HCT116 (cell line): ENCODE measurements at regions not wholly inside any gene's neighbourhood (a gene's known extent, or its start where the extent isn't known, plus 50 kb on each side); places are given as distances from the start of the nearest gene placed in this dataset.

Experiments
- ATAC-seq: fragments of 200-7000 bp; cut with Tn5 transposase; 2 replicates; pipeline ENCODE4 v1.9.1; 2020; ENCODE audit warnings: mild to moderate bottlenecking, moderate library complexity
- BruUV-seq: library from RNA; stranded (reverse); fragments of 400-500 nt; replicated peaks from 2 replicates; lab custom pipeline; 2021; lab: Mats Ljungman, UMichigan
- CTCF ChIA-PET: fragments of 300-600 bp; sonication (Branson Sonifier 250); formaldehyde crosslinking; loops from one replicate; lab custom pipeline; 2021; ENCODE audit warnings: antibody characterized with exemption; lab: Charles Lee
- POLR2A ChIA-PET: fragments of 300-600, 350-600 bp; sonication (Branson Sonifier 250); formaldehyde crosslinking; loops from one replicate; lab custom pipeline; 2021; ENCODE audit warnings: antibody characterized with exemption; lab: Charles Lee
- RAD21 ChIA-PET, 2 experiments: fragments of 300-600 bp; sonication (Branson Sonifier 250); formaldehyde crosslinking; loops; one replicate each; lab custom pipeline; 2023; ENCODE audit warnings: low total read pairs in 2 of 2; ENCODE audit not compliant: uncharacterized antibody in 2 of 2, unreplicated experiment in 2 of 2, low non-redundant PET in 1 of 2; lab: Charles Lee
- DNase-seq: peaks from one replicate; pipeline ENCODE4 v3.0.0-alpha.2; 2010; ENCODE audit warnings: low read depth, low spot score
- H2AFZ ChIP-seq: fragments of 200-600 bp; shearing (Covaris generic), sonication (generic); 2 replicates; pipeline ENCODE4 v1.6.1; 2017; ENCODE audit warnings: low read depth, mixed run types, mixed read lengths, antibody characterized with exemption, low read length; ENCODE audit not compliant: poor library complexity, severe bottlenecking
- H3K27ac ChIP-seq: 2 replicates; pipeline ENCODE4 v1.5.1; 2012; ENCODE audit warnings: low read depth, low read length
- H3K27me3 ChIP-seq: fragments of 200-600 bp; sonication (generic); 2 replicates; pipeline ENCODE4 v1.6.1; 2016; ENCODE audit warnings: mixed run types, low read length, mixed read lengths; ENCODE audit not compliant: insufficient read depth
- H3K36me3 ChIP-seq, 2 experiments: fragments of 200-500 bp in 1 of 2; fragments of 200-600 bp in 1 of 2; sonication (Bioruptor generic) in 1 of 2; sonication (generic) in 1 of 2; 2 replicates each; pipeline versions ENCODE4 v1.5.1 to v1.6.1; 2014 to 2016; ENCODE audit warnings: low read length in 2 of 2, inconsistent platforms in 1 of 2, mixed read lengths in 1 of 2, mixed run types in 1 of 2; ENCODE audit not compliant: insufficient read depth in 2 of 2, control insufficient read depth in 1 of 2
- H3K4me1 ChIP-seq, 2 experiments: fragments of 200-600 bp in 1 of 2; sonication (generic) in 1 of 2; 2 replicates each; pipeline versions ENCODE4 v1.5.1 to v1.6.1; 2012 to 2017; ENCODE audit warnings: low read length in 2 of 2, inconsistent platforms in 1 of 2, mild to moderate bottlenecking in 1 of 2, mixed read lengths in 1 of 2, mixed run types in 1 of 2, moderate library complexity in 1 of 2; ENCODE audit not compliant: insufficient read depth in 2 of 2, control insufficient read depth in 1 of 2
- H3K4me2 ChIP-seq: fragments of 200-600 bp; sonication (generic); 2 replicates; pipeline ENCODE4 v1.6.1; 2017; ENCODE audit warnings: mixed run types, low read length, mixed read lengths
- H3K4me3 ChIP-seq, 2 experiments: fragments of 200-600 bp in 1 of 2; sonication (generic) in 1 of 2; replicated peaks in 1 of 2; 2 replicates each; pipeline ENCODE4 v1.5.1; 2011 to 2016; ENCODE audit warnings: low read length in 2 of 2, control low read depth in 1 of 2, low read depth in 1 of 2, mild to moderate bottlenecking in 1 of 2, mixed read lengths in 1 of 2, mixed run types in 1 of 2
- H3K79me2 ChIP-seq: fragments of 200-600 bp; sonication (generic); 2 replicates; pipeline ENCODE4 v1.6.1; 2017; ENCODE audit warnings: mild to moderate bottlenecking, mixed run types, low read length, moderate library complexity, mixed read lengths; ENCODE audit not compliant: insufficient read depth
- H3K9ac ChIP-seq: fragments of 200-600 bp; sonication (generic); 2 replicates; pipeline ENCODE4 v1.6.1; 2016; ENCODE audit warnings: low read length, mixed read lengths
- H3K9me2 ChIP-seq: fragments of 200-600 bp; sonication (generic), shearing (Covaris generic); 2 replicates; pipeline ENCODE4 v1.6.1; 2017; ENCODE audit warnings: mixed run types, mild to moderate bottlenecking, moderate library complexity; ENCODE audit not compliant: insufficient read depth
- H3K9me3 ChIP-seq, 2 experiments: fragments of 200-500 bp in 1 of 2; fragments of 200-600 bp in 1 of 2; sonication (Bioruptor generic) in 1 of 2; sonication (generic) in 1 of 2; 2 replicates each; pipeline ENCODE4 v1.6.1; 2014 to 2017; ENCODE audit warnings: low read length in 2 of 2, mixed read lengths in 2 of 2, inconsistent platforms in 1 of 2, low read depth in 1 of 2, mild to moderate bottlenecking in 1 of 2, mixed run types in 1 of 2, moderate library complexity in 1 of 2; ENCODE audit not compliant: control insufficient read depth in 1 of 2, insufficient read depth in 1 of 2
- H4K20me1 ChIP-seq: fragments of 200-600 bp; sonication (generic), shearing (Covaris generic); 2 replicates; pipeline ENCODE4 v1.6.1; 2017; ENCODE audit warnings: mixed run types, mild to moderate bottlenecking, moderate library complexity; ENCODE audit not compliant: insufficient read depth
- CBX3 ChIP-seq: IDR thresholded peaks from 2 replicates; pipeline ENCODE4 v1.6.1; 2012; ENCODE audit warnings: low read depth
- CEBPB ChIP-seq: IDR thresholded peaks from 2 replicates; pipeline ENCODE4 v1.6.1; 2012; ENCODE audit warnings: low read depth
- EGR1 ChIP-seq: IDR thresholded peaks from 2 replicates; pipeline ENCODE4 v1.6.1; 2012; ENCODE audit warnings: low read depth
- EZH2phosphoT487 ChIP-seq: fragments of 200-600 bp; IDR thresholded peaks from 2 replicates; pipeline ENCODE4 v1.6.1; 2018; ENCODE audit warnings: antibody characterized with exemption, borderline replicate concordance
- FOSL1 ChIP-seq: IDR thresholded peaks from 2 replicates; pipeline ENCODE4 v1.6.1; 2012; ENCODE audit warnings: low read depth
- POLR2AphosphoS5 ChIP-seq: IDR thresholded peaks from 2 replicates; pipeline ENCODE4 v1.6.1; 2011; ENCODE audit warnings: mild to moderate bottlenecking, low read depth, low read length, moderate library complexity
- RAD21 ChIP-seq: IDR thresholded peaks from 2 replicates; pipeline ENCODE4 v1.6.1; 2012; ENCODE audit warnings: low read depth, mild to moderate bottlenecking
- SIN3A ChIP-seq: IDR thresholded peaks from 2 replicates; pipeline ENCODE4 v1.6.1; 2012; ENCODE audit warnings: low read depth
- YY1 ChIP-seq: IDR thresholded peaks from 2 replicates; pipeline ENCODE4 v1.6.1; 2011; ENCODE audit warnings: low read length, low read depth, moderate library complexity, mild to moderate bottlenecking; ENCODE audit not compliant: insufficient replicate concordance; ENCODE audit errors: extremely low read depth
- ZFX ChIP-seq: fragments of 450-650 bp; IDR thresholded peaks from 2 replicates; pipeline ENCODE4 v1.6.1; 2017
- ZNF274 ChIP-seq: fragments of 200-500 bp; sonication (Bioruptor generic); IDR thresholded peaks from 2 replicates; pipeline ENCODE4 v1.6.1; 2014; ENCODE audit warnings: mild to moderate bottlenecking, low read depth, low read length, inconsistent platforms
- intact Hi-C: fragments of 100-400 bp; cut with micrococcal nuclease; formaldehyde crosslinking; loops from 2 replicates; pipeline ENCODE4 v1.10.0; 2022
- TF ChIP-seq, protein P1 (sequence below): IDR thresholded peaks from 2 replicates; pipeline ENCODE4 v1.6.1; 2012
- TF ChIP-seq, protein P2 (sequence below), 3 experiments: fragments of 200-600 bp in 1 of 3; sonication (generic) in 1 of 3; IDR thresholded peaks in 2 of 3; conservative IDR thresholded peaks in 1 of 3; 2 replicates each; pipeline ENCODE4 v1.5.1; 2012 to 2017; ENCODE audit warnings: low read depth in 2 of 3, low read length in 2 of 3, antibody characterized with exemption in 1 of 3, borderline replicate concordance in 1 of 3, control low read depth in 1 of 3, mild to moderate bottlenecking in 1 of 3, mixed read lengths in 1 of 3, mixed run types in 1 of 3, moderate library complexity in 1 of 3; ENCODE audit not compliant: insufficient read depth in 1 of 3
- TF ChIP-seq, protein P3 (sequence below): IDR thresholded peaks from 2 replicates; pipeline ENCODE4 v1.6.1; 2011; ENCODE audit warnings: mild to moderate bottlenecking, low read length, moderate library complexity; ENCODE audit not compliant: insufficient replicate concordance; ENCODE audit errors: extremely low read depth

- H3K9me2 ChIP-seq, result no peaks in the 10 kb centered on the region
- no peaks in the 10 kb centered on the region for H3K79me2 ChIP-seq
- TF ChIP-seq, protein P1, sequence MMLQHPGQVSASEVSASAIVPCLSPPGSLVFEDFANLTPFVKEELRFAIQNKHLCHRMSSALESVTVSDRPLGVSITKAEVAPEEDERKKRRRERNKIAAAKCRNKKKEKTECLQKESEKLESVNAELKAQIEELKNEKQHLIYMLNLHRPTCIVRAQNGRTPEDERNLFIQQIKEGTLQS, result no peak
- TF ChIP-seq POLR2AphosphoS5, result no peak
- ATAC-seq, result no peak
- intact Hi-C loops, result no loop called here
- no peak overlapping the region for H3K27ac ChIP-seq
- no peak overlapping the region for H3K9ac ChIP-seq
- no peaks in the 10 kb centered on the region for H3K4me1 ChIP-seq
- no TSS peak for BruUV-seq
- H3K9me3 ChIP-seq, result no peaks in the 10 kb centered on the region
- H3K4me3 ChIP-seq, result no peak overlapping the region
- no peak overlapping the region for H2AFZ ChIP-seq
- H4K20me1 ChIP-seq, result no peaks in the 10 kb centered on the region
- no peak for DNase-seq
- POLR2A ChIA-PET, result no interaction called here
- no peaks in the 10 kb centered on the region for H3K36me3 ChIP-seq
- CTCF ChIA-PET, result no interaction called here
- no peaks in the 10 kb centered on the region for H3K27me3 ChIP-seq
- RAD21 ChIA-PET, result no interaction called here
- no peak overlapping the region for H3K4me2 ChIP-seq
Observed at GRCh38 chr5:98144116-98144515, 629.3 kb upstream of the RGMB start.

- Histone ChIP-seq H3K9me2 (no peaks in the 10 kb centered on the region), H3K27ac (no peak overlapping the region), H4K20me1 (no peaks in the 10 kb centered on the region), H3K9me3 (no peaks in the 10 kb centered on the region), H3K9ac (no peak overlapping the region), H3K4me1 (no peaks in the 10 kb centered on the region), H3K27me3 (no peaks in the 10 kb centered on the region), H3K4me3 (no peak overlapping the region), H3K36me3 (no peaks in the 10 kb centered on the region), H2AFZ (no peak overlapping the region), H3K79me2 (no peaks in the 10 kb centered on the region), H3K4me2 (no peak overlapping the region)
- ATAC-seq, result no peak
- no peak for DNase-seq
- no TSS peak for BruUV-seq
- ChIA-PET CTCF (no interaction called here), POLR2A (no interaction called here), RAD21 (no interaction called here)
- intact Hi-C loops, result no loop called here
- TF ChIP-seq POLR2AphosphoS5 (no peak), YY1 (no peak), RAD21 (no peak), ZNF274 (no peak), ZFX (no peak), FOSL1 (no peak), SIN3A (no peak), EZH2phosphoT487 (no peak), CEBPB (no peak), CBX3 (no peak), EGR1 (no peak)
- TF ChIP-seq, protein P2, sequence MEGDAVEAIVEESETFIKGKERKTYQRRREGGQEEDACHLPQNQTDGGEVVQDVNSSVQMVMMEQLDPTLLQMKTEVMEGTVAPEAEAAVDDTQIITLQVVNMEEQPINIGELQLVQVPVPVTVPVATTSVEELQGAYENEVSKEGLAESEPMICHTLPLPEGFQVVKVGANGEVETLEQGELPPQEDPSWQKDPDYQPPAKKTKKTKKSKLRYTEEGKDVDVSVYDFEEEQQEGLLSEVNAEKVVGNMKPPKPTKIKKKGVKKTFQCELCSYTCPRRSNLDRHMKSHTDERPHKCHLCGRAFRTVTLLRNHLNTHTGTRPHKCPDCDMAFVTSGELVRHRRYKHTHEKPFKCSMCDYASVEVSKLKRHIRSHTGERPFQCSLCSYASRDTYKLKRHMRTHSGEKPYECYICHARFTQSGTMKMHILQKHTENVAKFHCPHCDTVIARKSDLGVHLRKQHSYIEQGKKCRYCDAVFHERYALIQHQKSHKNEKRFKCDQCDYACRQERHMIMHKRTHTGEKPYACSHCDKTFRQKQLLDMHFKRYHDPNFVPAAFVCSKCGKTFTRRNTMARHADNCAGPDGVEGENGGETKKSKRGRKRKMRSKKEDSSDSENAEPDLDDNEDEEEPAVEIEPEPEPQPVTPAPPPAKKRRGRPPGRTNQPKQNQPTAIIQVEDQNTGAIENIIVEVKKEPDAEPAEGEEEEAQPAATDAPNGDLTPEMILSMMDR (IDR thresholded peaks at IDR 0.05 in 2 of 3, conservative IDR thresholded peaks at IDR 0.05 in 1 of 3; ENCODE audit: borderline replicate concordance in 1 of 3, insufficient read depth in 1 of 3, low read depth in 2 of 3, low read length in 2 of 3), result no peak
- TF ChIP-seq, protein P3, sequence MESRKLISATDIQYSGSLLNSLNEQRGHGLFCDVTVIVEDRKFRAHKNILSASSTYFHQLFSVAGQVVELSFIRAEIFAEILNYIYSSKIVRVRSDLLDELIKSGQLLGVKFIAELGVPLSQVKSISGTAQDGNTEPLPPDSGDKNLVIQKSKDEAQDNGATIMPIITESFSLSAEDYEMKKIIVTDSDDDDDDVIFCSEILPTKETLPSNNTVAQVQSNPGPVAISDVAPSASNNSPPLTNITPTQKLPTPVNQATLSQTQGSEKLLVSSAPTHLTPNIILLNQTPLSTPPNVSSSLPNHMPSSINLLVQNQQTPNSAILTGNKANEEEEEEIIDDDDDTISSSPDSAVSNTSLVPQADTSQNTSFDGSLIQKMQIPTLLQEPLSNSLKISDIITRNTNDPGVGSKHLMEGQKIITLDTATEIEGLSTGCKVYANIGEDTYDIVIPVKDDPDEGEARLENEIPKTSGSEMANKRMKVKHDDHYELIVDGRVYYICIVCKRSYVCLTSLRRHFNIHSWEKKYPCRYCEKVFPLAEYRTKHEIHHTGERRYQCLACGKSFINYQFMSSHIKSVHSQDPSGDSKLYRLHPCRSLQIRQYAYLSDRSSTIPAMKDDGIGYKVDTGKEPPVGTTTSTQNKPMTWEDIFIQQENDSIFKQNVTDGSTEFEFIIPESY, result no peak
Observed at GRCh38 chr5:98144710-98145109, 628.8 kb upstream of the RGMB start.
